BJ (cell line): ENCODE measurements at regions not wholly inside any gene's neighbourhood (a gene's known extent, or its start where the extent isn't known, plus 50 kb on each side); places are given as distances from the start of the nearest gene placed in this dataset.

Experiments used
- CTCF ChIA-PET: fragments of 350-600 bp; formaldehyde crosslinking; extraction: SDS; loops from one replicate; lab custom pipeline; 2021; ENCODE audit warnings: antibody characterized with exemption, inconsistent platforms; lab: Yijun Ruan, JAX
- POLR2A ChIA-PET: fragments of 300-600 bp; sonication (Branson Sonifier 250); formaldehyde crosslinking; extraction: SDS; loops from one replicate; lab custom pipeline; 2021; ENCODE audit warnings: antibody characterized with exemption; lab: Charles Lee
- DNase-seq: peaks from one replicate; pipeline ENCODE4 v3.0.0-alpha.2; 2011; ENCODE audit warnings: low read depth
- H3K27me3 ChIP-seq: 2 replicates; pipeline ENCODE4 v1.6.0; 2011; ENCODE audit warnings: low read length; ENCODE audit not compliant: control insufficient read depth, insufficient read depth
- H3K36me3 ChIP-seq: 2 replicates; pipeline ENCODE4 v1.5.1; 2011; ENCODE audit warnings: low read length; ENCODE audit not compliant: control insufficient read depth, insufficient read depth
- H3K4me3 ChIP-seq: 2 replicates; pipeline ENCODE4 v1.5.1; 2011; ENCODE audit warnings: low read depth, mild to moderate bottlenecking, control low read depth, low read length
- TF ChIP-seq, protein P1 (sequence below): IDR thresholded peaks from 2 replicates; pipeline ENCODE4 v1.5.1; 2011; ENCODE audit warnings: low read depth, mild to moderate bottlenecking, control low read depth, inconsistent platforms, low read length, moderate library complexity; ENCODE audit not compliant: insufficient read depth

DNA sequence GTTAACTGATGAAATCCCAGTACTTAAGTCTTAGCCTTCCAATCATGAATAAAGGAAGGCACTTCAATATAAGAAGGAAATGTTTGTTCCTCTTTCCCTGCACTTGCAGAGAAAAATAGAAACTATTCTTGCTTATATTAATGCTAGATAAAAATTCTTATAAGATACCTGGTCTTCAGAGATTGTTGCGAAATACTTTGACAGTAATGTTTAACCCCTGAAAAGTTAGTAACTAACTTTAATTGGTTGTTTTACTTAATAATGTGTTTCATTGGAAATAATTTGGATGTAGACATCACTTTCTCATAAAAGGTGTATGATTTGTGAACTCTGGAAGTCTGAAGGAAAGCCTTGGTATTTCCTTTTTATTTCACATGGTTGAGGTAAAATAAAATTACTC is 294.2 kb upstream of the SYNCRIP start:
- Histone ChIP-seq H3K36me3 (no peaks in the 10 kb centered on the region), H3K27me3 (no peaks in the 10 kb centered on the region), H3K4me3 (no peak overlapping the region)
- TF ChIP-seq, protein P1, sequence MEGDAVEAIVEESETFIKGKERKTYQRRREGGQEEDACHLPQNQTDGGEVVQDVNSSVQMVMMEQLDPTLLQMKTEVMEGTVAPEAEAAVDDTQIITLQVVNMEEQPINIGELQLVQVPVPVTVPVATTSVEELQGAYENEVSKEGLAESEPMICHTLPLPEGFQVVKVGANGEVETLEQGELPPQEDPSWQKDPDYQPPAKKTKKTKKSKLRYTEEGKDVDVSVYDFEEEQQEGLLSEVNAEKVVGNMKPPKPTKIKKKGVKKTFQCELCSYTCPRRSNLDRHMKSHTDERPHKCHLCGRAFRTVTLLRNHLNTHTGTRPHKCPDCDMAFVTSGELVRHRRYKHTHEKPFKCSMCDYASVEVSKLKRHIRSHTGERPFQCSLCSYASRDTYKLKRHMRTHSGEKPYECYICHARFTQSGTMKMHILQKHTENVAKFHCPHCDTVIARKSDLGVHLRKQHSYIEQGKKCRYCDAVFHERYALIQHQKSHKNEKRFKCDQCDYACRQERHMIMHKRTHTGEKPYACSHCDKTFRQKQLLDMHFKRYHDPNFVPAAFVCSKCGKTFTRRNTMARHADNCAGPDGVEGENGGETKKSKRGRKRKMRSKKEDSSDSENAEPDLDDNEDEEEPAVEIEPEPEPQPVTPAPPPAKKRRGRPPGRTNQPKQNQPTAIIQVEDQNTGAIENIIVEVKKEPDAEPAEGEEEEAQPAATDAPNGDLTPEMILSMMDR = no peak
- CTCF ChIA-PET = no interaction called here
- DNase-seq = no peak
- POLR2A ChIA-PET = no interaction called here

DNA sequence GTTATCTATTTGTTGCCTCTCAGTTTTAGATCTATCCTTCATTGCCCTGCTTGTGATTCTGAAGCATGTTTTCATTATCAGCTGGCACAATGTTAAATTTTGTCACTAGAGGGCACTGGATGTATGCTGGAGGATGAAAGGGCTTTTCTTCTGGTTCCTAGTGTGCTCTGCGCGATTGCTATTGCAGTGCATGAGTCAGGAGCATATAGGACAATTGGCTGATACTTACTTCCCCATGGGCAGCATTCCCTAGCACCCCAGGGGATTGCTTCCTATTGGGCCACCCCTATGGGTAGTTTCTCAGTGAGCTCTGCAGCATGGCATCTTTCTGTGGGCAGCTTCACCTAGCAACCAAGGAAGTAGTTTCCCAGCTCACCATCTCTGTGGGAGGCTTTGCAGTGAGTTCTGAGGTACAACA is 280.3 kb upstream of the SYNCRIP start:
- DNase-seq = no peak
- CTCF ChIA-PET = interaction anchor here (0.6 to 1.5 kb wide), 5 partner anchors 10 to 934 kb away, joined by 3 to 5 read pairs (median 3); no protein-coding TSS in a partner anchor
- Histone ChIP-seq H3K27me3 (no peaks in the 10 kb centered on the region), H3K4me3 (no peak overlapping the region), H3K36me3 (no peaks in the 10 kb centered on the region)
- POLR2A ChIA-PET = no interaction called here
- TF ChIP-seq, protein P1 = peak; percentile 52

DNA sequence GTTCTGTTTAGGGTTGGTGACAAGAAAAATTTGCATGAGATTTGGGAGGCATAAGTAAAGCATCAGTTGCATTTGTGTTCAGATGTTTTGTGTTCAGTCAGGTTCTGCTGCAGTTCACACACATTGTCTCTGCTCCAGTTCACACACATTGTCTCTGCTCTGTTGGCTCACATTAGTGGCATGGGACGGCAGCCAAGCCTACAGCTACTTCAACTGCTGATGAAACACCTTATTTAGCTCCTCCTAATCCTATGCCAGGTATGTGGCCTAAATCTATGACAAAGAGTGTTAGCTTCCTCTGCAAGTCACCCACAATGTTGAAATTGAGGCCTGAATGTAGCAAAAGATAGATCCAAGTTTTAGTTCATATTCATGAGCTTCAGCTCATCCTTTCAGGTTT is 278.1 kb upstream of the SYNCRIP start:
- TF ChIP-seq, protein P1 = no peak
- CTCF ChIA-PET = no interaction called here
- DNase-seq = no peak
- no peak overlapping the region for H3K4me3 ChIP-seq
- no peaks in the 10 kb centered on the region for H3K36me3 ChIP-seq
- POLR2A ChIA-PET = no interaction called here
- no peaks in the 10 kb centered on the region for H3K27me3 ChIP-seq

DNA sequence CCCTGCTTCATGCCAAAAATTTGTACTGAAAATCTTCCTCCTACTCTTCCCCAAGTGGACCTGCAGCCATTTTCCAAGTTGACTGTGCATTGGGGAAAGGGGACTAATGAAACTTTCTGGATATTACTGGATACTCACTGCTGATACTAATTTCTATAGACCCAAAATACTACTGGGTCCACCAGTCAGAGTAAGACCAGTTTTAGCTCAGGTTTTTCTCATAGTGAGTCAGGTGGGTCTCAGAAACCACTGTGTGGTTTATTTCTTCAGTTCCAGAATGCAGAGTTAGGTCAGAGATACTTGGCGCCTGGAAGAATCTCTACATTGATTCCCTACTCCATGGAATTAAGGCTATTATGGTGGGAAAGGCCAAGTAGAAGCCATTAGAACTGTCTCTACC is 274.8 kb upstream of the SYNCRIP start:
- DNase-seq = no peak
- Histone ChIP-seq H3K27me3 (no peaks in the 10 kb centered on the region), H3K4me3 (no peak overlapping the region), H3K36me3 (no peaks in the 10 kb centered on the region)
- TF ChIP-seq, protein P1 = no peak
- ChIA-PET CTCF (interaction anchor here (0.6 kb wide), 1 partner anchor 1426 kb away, joined by 3 read pairs; no protein-coding TSS in a partner anchor), POLR2A (no interaction called here)

DNA sequence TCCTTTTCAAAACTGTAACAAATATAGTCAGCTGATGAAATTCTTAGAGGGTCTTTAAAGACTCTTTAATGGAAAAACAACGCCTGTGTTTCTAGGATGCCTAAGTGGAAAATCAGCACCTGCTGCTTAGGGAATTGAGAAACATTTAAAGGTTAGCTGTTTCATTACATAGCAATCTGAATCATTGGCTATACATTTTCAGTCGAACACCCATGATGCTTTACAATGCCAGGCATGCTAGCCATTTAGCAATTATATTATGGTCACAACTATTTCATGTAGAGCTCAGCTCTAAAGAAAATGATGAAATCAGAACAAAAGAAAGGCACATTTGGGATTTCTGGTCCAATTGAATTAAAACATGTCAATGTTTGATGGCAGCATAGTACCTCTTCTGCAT is 270.3 kb upstream of the SYNCRIP start:
- Histone ChIP-seq H3K27me3 (no peaks in the 10 kb centered on the region), H3K36me3 (no peaks in the 10 kb centered on the region), H3K4me3 (no peak overlapping the region)
- ChIA-PET POLR2A (no interaction called here), CTCF (interaction anchor here (1.3 kb wide), 1 partner anchor 10 kb away, joined by 4 read pairs; no protein-coding TSS in a partner anchor)
- TF ChIP-seq, protein P1 = no peak
- no peak for DNase-seq
